Activated CD4-positive, alpha-beta memory T cell treated with anti-CD3 and anti-CD28 coated beads, Interleukin-2, amount 10 ng/mL, durations not matched to agents 7 days and 5 days (primary cell): ENCODE measurements at regions not wholly inside any gene's neighbourhood (a gene's known extent, or its start where the extent isn't known, plus 50 kb on each side); places are given as distances from the start of the nearest gene placed in this dataset.

Experiments
- CTCF ChIA-PET: fragments of 350-600 bp; sonication (Branson Sonifier 250); formaldehyde crosslinking; loops from one replicate; lab custom pipeline; 2021; ENCODE audit warnings: antibody characterized with exemption, inconsistent platforms; lab: Charles Lee
- POLR2A ChIA-PET: fragments of 350-600 bp; sonication (Branson Sonifier 250); formaldehyde crosslinking; loops from one replicate; lab custom pipeline; 2021; ENCODE audit warnings: antibody characterized with exemption; lab: Charles Lee
- DNase-seq: peaks from one replicate; pipeline ENCODE4 v3.0.0-alpha.2; 2020
- H3K27ac Mint-ChIP-seq: one replicate; pipeline ENCODE4 v1.8.0; 2021; ENCODE audit warnings: mild to moderate bottlenecking, mixed read lengths
- H3K27me3 Mint-ChIP-seq: one replicate; pipeline ENCODE4 v1.8.0; 2021; ENCODE audit warnings: mixed read lengths
- H3K36me3 Mint-ChIP-seq: one replicate; pipeline ENCODE4 v1.8.0; 2021; ENCODE audit warnings: low read depth, mixed read lengths
- H3K4me1 Mint-ChIP-seq: one replicate; pipeline ENCODE4 v1.8.0; 2021; ENCODE audit warnings: mixed read lengths
- H3K4me3 Mint-ChIP-seq: one replicate; pipeline ENCODE4 v1.8.0; 2021; ENCODE audit warnings: mild to moderate bottlenecking, mixed read lengths
- H3K9me3 Mint-ChIP-seq: one replicate; pipeline ENCODE4 v1.8.0; 2021; ENCODE audit warnings: mixed read lengths

DNA sequence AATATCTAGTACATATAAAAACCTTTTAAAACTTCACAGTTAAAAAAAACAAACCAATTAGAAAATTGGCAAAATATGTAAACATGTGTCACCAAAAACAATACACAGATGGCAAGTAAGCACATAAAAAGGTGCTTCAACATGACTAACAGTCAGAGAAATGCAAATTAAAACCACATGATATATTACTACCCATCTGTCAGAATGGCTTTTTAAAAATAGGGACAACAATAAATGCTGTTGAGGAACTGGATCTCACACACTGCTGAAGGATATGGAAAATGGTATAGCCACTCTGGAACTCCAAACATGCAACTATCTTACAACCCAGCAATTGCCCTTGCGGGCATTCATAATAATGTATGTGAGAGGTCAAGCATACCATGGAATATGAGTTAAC lies 1153.6 kb downstream of the FLRT2 start:
- Mint-ChIP-seq H3K9me3 (peaks cover 4% of the 10 kb centered on the region), H3K27me3 (no peaks in the 10 kb centered on the region), H3K27ac (no peak overlapping the region), H3K4me1 (no peaks in the 10 kb centered on the region), H3K36me3 (no peaks in the 10 kb centered on the region), H3K4me3 (no peak overlapping the region)
- ChIA-PET POLR2A (no interaction called here), CTCF (no interaction called here)
- no peak for DNase-seq

DNA sequence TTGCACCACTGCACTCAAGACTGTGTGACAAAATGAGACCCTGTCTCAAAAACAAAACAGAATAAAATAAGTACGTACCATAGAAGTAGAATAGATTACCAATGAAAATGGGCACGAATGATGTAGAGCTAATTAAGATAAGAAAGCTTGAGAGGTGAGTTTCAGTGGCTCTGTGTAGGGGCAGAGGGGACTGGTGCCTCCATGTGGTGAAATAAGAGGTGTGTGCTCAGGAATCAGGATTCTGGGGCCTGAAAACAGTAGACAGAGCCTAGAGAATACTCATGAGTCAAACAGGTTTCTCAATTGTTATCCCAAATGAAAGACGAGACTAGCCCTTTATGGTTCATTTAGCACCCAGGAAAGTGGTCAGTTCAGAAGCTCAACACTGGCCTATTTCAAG lies 1145.1 kb downstream of the FLRT2 start:
- DNase-seq, result no peak
- Mint-ChIP-seq H3K36me3 (no peaks in the 10 kb centered on the region), H3K4me1 (no peaks in the 10 kb centered on the region), H3K27ac (no peak overlapping the region), H3K4me3 (no peak overlapping the region), H3K27me3 (no peaks in the 10 kb centered on the region), H3K9me3 (peaks cover 19% of the 10 kb centered on the region)
- POLR2A ChIA-PET, result no interaction called here
- CTCF ChIA-PET, result no interaction called here

DNA sequence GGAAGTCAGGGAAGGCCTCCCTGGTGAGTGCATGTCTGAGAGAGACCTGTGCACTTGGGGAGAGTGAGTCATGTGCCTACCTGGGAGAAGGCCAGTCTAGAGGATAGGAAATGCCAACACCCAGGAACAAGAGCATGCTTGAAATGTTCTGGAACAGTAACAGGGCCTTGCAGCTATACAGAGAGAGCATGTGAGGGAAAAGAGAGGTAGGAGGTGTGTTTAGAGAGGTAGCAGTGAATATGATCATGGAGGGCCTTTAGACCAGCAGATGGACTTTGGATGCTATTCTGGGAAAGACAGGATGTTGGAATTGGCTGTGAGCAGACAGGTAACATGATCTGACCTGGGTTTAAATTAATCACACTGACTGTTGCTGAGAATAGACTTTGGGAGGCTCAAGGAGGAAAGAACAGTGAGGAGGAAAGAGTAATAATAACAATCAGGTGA lies 1143.6 kb downstream of the FLRT2 start:
- Mint-ChIP-seq H3K4me1 (no peaks in the 10 kb centered on the region), H3K9me3 (peaks cover 17% of the 10 kb centered on the region), H3K27me3 (no peaks in the 10 kb centered on the region), H3K36me3 (no peaks in the 10 kb centered on the region), H3K27ac (no peak overlapping the region), H3K4me3 (no peak overlapping the region)
- POLR2A ChIA-PET, result no interaction called here
- no peak for DNase-seq
- CTCF ChIA-PET, result no interaction called here

DNA sequence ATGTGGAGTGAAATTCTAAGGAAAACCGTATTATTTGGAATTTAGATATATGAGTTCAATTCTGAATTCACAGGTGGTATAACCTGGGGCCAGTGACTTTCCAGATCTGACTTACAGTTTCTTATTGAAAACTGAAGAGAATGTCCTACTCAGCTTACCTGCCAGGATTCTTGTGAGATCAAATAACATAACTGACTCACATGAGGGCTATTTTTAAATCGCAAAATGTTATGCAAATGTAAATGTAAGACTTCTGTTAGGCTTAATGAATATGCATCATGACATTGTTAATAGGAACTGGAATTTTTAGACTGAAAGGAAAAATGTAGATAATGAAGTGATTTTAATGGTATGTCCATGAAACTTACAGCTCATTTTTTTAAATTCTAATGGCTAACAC lies 1142.1 kb downstream of the FLRT2 start:
- POLR2A ChIA-PET, result no interaction called here
- Mint-ChIP-seq H3K27me3 (no peaks in the 10 kb centered on the region), H3K36me3 (no peaks in the 10 kb centered on the region), H3K27ac (no peak overlapping the region), H3K9me3 (peaks cover 17% of the 10 kb centered on the region), H3K4me1 (no peaks in the 10 kb centered on the region), H3K4me3 (no peak overlapping the region)
- CTCF ChIA-PET, result no interaction called here
- no peak for DNase-seq

DNA sequence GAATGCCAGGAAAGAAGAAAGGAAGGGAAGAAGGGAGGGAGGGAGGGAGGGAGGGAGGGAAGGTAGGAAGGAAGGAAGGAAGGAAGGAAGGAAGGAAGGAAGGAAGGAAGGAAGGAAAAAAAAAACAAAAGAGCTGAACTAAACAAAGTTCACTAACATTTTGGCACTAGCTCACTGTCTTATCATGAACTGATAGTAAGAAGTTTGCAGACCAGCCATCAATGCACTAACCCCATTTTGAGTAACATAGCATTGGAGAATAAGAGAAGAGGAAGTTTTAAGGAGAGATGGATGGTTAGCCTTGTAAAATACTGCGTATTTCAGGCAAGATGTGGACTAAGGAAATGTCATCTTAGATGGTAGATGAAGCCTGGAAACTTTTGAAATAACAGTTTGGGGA lies 1136.0 kb downstream of the FLRT2 start:
- Mint-ChIP-seq H3K36me3 (no peaks in the 10 kb centered on the region), H3K4me1 (no peaks in the 10 kb centered on the region), H3K27ac (no peak overlapping the region), H3K27me3 (no peaks in the 10 kb centered on the region), H3K9me3 (peaks cover 10% of the 10 kb centered on the region), H3K4me3 (no peak overlapping the region)
- DNase-seq, result no peak
- CTCF ChIA-PET, result no interaction called here
- POLR2A ChIA-PET, result no interaction called here

DNA sequence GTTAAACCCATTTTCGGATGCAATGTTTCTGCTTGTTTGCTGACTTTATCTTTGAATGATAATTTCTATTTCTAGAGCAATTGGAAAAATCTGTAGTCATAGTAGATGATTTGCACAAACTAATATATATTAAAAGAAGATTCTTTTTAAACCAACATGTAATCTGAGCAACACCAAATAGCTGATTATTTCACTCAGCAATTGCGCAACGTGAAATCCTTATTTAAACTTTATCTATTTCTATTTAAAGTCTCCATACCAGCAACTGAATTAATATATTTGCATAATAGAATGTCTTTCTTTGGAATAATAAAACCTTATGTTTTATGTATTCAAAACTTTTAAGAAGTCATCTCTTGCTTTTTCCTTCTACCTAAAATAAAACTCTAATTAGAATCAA lies 1132.4 kb downstream of the FLRT2 start:
- Mint-ChIP-seq H3K4me3 (no peak overlapping the region), H3K4me1 (no peaks in the 10 kb centered on the region), H3K27ac (no peak overlapping the region), H3K36me3 (no peaks in the 10 kb centered on the region), H3K9me3 (peaks cover 4% of the 10 kb centered on the region), H3K27me3 (no peaks in the 10 kb centered on the region)
- ChIA-PET POLR2A (no interaction called here), CTCF (no interaction called here)
- no peak for DNase-seq

DNA sequence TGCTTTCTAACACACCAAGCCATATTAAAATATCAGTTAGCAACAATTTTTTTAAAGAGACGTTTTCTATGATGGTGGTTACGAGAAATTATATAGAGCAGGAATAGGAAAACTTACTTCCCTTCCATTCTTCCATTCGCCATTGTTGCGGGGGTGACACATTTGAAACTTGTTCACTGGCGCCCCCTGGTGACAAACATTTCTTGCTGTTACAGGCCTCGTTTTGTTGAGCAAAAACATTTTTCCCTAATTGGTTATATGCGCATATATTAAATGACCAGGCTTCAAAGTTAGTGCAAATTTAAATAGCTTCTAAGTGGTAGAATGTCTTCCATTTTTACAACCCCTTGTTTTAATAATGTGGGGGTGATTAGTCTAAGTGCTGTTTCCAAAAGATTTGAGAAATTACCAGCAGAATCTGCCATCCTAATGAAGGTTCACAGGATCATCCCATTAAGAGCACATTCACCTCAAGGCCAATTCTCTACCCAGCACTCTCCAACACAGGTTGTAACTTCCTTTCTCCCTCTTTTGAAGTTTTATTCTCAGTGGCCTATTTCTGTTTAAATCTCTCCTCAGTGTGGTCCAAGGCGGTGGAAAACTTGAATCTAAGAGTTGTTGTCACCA lies 1124.7 kb downstream of the FLRT2 start:
- no peaks in the 10 kb centered on the region for H3K4me1 Mint-ChIP-seq
- DNase-seq, result peak; percentile 18

DNA sequence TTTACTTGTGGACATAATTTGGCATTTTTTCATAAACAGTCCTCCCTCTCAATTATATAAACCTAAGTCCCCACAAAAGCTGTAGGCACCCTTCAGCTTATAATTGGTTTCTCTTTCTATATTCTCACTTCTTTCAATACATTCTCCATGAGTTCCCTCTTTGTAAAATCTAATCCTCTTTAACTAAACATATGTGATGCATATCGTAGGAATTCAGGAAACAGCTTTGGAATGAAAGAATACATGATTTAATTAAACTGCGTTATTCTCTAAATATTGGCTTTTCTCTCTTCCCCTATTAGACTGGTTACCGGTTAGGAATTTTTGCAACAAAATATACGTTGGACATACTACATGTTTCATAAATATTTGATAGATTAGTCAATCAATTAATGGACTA lies 1122.6 kb downstream of the FLRT2 start:
- H3K27me3 Mint-ChIP-seq, result no peaks in the 10 kb centered on the region
- H3K36me3 Mint-ChIP-seq, result no peaks in the 10 kb centered on the region
- H3K4me1 Mint-ChIP-seq, result no peaks in the 10 kb centered on the region
- H3K4me3 Mint-ChIP-seq, result no peak overlapping the region
- peaks cover 2% of the 10 kb centered on the region for H3K9me3 Mint-ChIP-seq
- H3K27ac Mint-ChIP-seq, result no peak overlapping the region
- CTCF ChIA-PET, result no interaction called here
- POLR2A ChIA-PET, result no interaction called here
- DNase-seq, result no peak

More for the DNA sequence above, 1124.7 kb downstream of the FLRT2 start:
- Mint-ChIP-seq H3K4me3 (no peak overlapping the region), H3K27ac (no peak overlapping the region), H3K36me3 (no peaks in the 10 kb centered on the region), H3K9me3 (no peaks in the 10 kb centered on the region), H3K27me3 (no peaks in the 10 kb centered on the region)
- POLR2A ChIA-PET, result no interaction called here
- CTCF ChIA-PET, result no interaction called here

DNA sequence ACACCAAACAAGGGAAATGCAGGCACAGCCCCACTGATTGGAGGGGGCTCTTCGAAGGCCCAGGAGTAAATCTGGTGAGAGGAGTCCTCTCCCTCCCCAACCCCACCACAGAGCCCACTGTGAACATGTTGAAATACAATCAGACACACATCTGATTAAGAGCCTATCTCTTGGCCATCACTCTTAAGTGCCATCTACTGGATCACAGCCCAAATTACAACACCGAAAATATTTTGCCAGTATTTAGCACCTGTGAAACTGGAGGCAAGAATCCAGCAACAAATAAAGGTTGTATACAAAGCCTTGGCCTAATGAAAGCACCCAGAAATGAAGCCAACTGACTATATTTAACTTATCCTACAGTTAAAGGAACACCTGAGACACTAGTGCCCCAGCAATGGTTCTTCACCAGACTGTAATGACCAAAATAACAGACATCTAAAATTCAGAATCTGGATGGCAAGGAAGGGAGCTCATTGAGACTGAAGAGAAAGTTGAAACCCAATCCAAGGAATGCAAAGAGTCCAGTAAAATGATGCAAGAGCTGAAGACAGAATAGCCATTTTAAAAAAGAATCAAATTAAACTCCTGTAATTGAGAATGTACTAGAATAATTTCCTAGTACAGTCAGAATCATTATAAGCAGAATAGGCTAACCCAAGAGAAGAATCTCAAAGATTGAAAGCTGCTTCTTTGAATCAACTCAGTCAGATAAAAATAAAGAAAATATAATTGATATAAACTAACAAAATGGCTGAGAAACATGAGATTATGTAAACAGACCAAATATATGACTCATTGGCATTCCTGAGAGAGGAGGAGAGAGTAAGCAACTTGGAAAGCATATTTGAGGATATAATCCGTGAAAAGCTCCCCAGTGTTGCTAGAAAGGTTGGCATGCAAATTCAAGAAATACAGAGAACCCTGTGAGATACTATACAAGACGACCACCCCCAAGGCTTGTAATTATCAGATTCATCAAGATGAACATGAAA lies 1117.0 kb downstream of the FLRT2 start:
- no peak overlapping the region for H3K27ac Mint-ChIP-seq
- no peak for DNase-seq
- H3K27me3 Mint-ChIP-seq, result no peaks in the 10 kb centered on the region
- ChIA-PET POLR2A (no interaction called here), CTCF (no interaction called here)
- H3K9me3 Mint-ChIP-seq, result peaks cover 2% of the 10 kb centered on the region
- no peaks in the 10 kb centered on the region for H3K4me1 Mint-ChIP-seq
- H3K36me3 Mint-ChIP-seq, result no peaks in the 10 kb centered on the region
- no peak overlapping the region for H3K4me3 Mint-ChIP-seq

DNA sequence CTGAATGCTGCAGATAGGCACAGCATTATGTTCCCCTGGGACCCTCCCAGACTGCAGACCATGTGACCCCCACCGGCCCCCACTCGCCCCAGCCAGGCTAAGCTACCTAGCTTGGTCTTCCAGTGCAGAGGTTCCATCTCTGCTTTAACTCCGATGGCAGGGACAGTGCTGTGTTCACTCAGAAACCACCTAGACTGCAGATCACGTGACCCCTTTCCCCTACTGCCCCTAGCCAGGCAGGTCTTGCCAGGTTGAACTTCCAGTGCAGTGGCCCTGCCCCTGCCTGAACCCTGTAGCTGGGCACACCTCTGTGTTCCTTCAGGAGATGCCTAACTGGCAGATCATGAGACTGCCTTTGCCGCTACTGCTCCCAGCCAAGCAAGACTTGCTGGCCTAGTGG lies 1116.2 kb downstream of the FLRT2 start:
- DNase-seq, result no peak
- Mint-ChIP-seq H3K9me3 (peaks cover 2% of the 10 kb centered on the region), H3K4me1 (no peaks in the 10 kb centered on the region), H3K27me3 (no peaks in the 10 kb centered on the region), H3K4me3 (no peak overlapping the region), H3K27ac (no peak overlapping the region), H3K36me3 (no peaks in the 10 kb centered on the region)
- POLR2A ChIA-PET, result no interaction called here
- CTCF ChIA-PET, result no interaction called here

DNA sequence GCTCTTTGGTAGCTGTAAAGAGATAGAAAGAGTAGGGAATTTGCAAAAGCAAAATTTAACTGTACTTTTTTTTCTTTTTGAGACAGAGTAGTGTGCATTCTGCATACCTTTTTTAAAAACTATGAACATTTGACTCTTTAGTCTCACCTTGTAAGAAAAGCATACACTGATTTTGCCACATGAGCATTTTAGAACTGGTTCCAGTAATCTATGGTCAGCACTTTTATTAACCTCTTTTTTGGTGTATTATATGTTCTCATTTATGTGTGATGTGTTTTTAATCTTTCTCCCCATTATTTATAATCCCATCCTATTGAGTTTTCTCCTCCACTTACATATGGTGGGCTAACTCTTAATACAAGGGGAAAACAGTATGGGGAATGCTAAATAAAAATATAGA lies 1111.4 kb downstream of the FLRT2 start:
- H3K4me3 Mint-ChIP-seq, result no peak overlapping the region
- ChIA-PET CTCF (interaction anchor here (1.0 kb wide), 1 partner anchor 46 kb away, joined by 3 read pairs; no protein-coding TSS in a partner anchor), POLR2A (no interaction called here)
- no peak overlapping the region for H3K27ac Mint-ChIP-seq
- no peaks in the 10 kb centered on the region for H3K27me3 Mint-ChIP-seq
- no peaks in the 10 kb centered on the region for H3K4me1 Mint-ChIP-seq
- no peaks in the 10 kb centered on the region for H3K36me3 Mint-ChIP-seq
- H3K9me3 Mint-ChIP-seq, result no peaks in the 10 kb centered on the region
- DNase-seq, result no peak

DNA sequence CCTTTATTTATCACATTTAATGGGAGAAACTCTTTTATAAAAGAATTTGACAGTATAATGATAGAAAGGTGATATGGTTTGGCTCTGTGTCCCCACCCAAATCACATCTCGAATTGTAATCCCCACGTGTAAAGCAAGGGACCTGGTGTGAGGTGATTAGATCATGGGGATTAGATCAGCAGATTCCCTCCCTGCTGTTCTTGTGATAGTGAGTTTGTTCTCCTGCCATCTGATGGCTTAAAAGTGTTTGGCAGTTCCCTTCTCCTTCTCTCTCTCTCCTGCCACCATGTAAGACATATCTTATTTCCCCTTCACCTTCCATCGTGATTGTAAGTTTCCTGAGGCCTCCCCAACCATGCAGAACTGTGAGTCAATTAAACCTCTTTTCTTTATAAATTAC lies 1110.3 kb downstream of the FLRT2 start:
- H3K4me3 Mint-ChIP-seq, result no peak overlapping the region
- DNase-seq, result no peak
- no peak overlapping the region for H3K27ac Mint-ChIP-seq
- H3K9me3 Mint-ChIP-seq, result no peaks in the 10 kb centered on the region
- no peaks in the 10 kb centered on the region for H3K27me3 Mint-ChIP-seq
- no peaks in the 10 kb centered on the region for H3K36me3 Mint-ChIP-seq
- ChIA-PET CTCF (no interaction called here), POLR2A (no interaction called here)
- no peaks in the 10 kb centered on the region for H3K4me1 Mint-ChIP-seq

DNA sequence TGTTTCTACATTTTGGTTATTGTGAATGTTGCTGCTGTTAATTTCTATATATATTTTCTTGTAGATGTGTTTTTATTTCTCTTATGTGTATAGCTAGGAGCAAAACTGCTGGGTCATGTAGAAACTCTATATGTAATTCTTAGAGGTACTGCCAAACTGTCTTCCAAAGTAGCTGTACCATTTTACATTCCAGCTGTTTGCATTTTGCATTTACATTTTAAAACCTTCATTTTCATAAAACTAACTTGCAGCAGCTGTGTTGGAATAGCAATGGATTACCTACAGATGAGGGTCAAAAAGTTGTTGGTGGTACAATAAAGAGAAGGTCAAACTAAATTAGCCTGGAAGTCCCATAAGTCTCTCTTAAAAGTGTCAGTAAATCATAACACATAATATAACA lies 1109.7 kb downstream of the FLRT2 start:
- Mint-ChIP-seq H3K27ac (no peak overlapping the region), H3K27me3 (no peaks in the 10 kb centered on the region), H3K9me3 (no peaks in the 10 kb centered on the region), H3K4me1 (no peaks in the 10 kb centered on the region), H3K4me3 (no peak overlapping the region), H3K36me3 (no peaks in the 10 kb centered on the region)
- no peak for DNase-seq
- CTCF ChIA-PET, result no interaction called here
- POLR2A ChIA-PET, result no interaction called here
